Mesenchymal stem cell (in vitro differentiated cells and primary cell): ENCODE measurements at regions not wholly inside any gene's neighbourhood (a gene's known extent, or its start where the extent isn't known, plus 50 kb on each side); places are given as distances from the start of the nearest gene placed in this dataset.

Source experiments
- DNase-seq: peaks from one replicate; pipeline ENCODE4 v3.0.0-alpha.2; 2013
- H2AFZ ChIP-seq: one replicate; pipeline ENCODE4 v1.6.1; 2013; ENCODE audit warnings: low read depth, mild to moderate bottlenecking, control low read depth, inconsistent platforms, low read length, moderate library complexity
- H2AK5ac ChIP-seq: 2 replicates; pipeline ENCODE4 v1.6.1; 2013; ENCODE audit warnings: low read length, moderate library complexity, mild to moderate bottlenecking, inconsistent platforms; ENCODE audit not compliant: severe bottlenecking
- H2BK120ac ChIP-seq: one replicate; pipeline ENCODE4 v1.6.1; 2013; ENCODE audit warnings: low read depth, mild to moderate bottlenecking, inconsistent platforms, low read length, moderate library complexity
- H2BK12ac ChIP-seq, 2 experiments: one replicate each; pipeline ENCODE4 v1.6.1; 2013; ENCODE audit warnings: inconsistent platforms in 2 of 2, low read length in 2 of 2, mild to moderate bottlenecking in 2 of 2, moderate library complexity in 2 of 2, control low read depth in 1 of 2
- H2BK15ac ChIP-seq: one replicate; pipeline ENCODE4 v1.6.1; 2013; ENCODE audit warnings: mild to moderate bottlenecking, low read depth, inconsistent platforms; ENCODE audit not compliant: poor library complexity, severe bottlenecking
- H2BK5ac ChIP-seq: 2 replicates; pipeline ENCODE4 v1.6.1; 2013; ENCODE audit warnings: low read depth, mild to moderate bottlenecking, low read length, control low read depth, inconsistent platforms; ENCODE audit not compliant: poor library complexity, severe bottlenecking
- H3K14ac ChIP-seq, 2 experiments: one replicate each; pipeline ENCODE4 v1.6.1; 2013; ENCODE audit warnings: inconsistent platforms in 2 of 2, low read length in 2 of 2, control low read depth in 1 of 2, mild to moderate bottlenecking in 1 of 2, moderate library complexity in 1 of 2
- H3K18ac ChIP-seq, 2 experiments: one replicate each; pipeline ENCODE4 v1.6.1; 2013; ENCODE audit warnings: inconsistent platforms in 2 of 2, low read length in 2 of 2, control low read depth in 1 of 2, low read depth in 1 of 2, mild to moderate bottlenecking in 1 of 2
- H3K23ac ChIP-seq, 2 experiments: one replicate each; pipeline ENCODE4 v1.6.1; 2013; ENCODE audit warnings: inconsistent platforms in 2 of 2, low read length in 2 of 2, mild to moderate bottlenecking in 2 of 2, moderate library complexity in 2 of 2, control low read depth in 1 of 2
- H3K27ac ChIP-seq: 2 replicates; pipeline ENCODE4 v1.5.1; 2013; ENCODE audit warnings: mild to moderate bottlenecking, moderate library complexity, low read length, control low read depth, inconsistent platforms; ENCODE audit not compliant: poor library complexity, severe bottlenecking
- H3K27me3 ChIP-seq, 2 experiments: 2 replicates each; pipeline versions ENCODE4 v1.6.1 to v1.7.0; 2013; ENCODE audit warnings: low read length in 2 of 2, mild to moderate bottlenecking in 2 of 2, moderate library complexity in 2 of 2, control low read depth in 1 of 2, inconsistent platforms in 1 of 2; ENCODE audit not compliant: control insufficient read depth in 1 of 2, insufficient read depth in 1 of 2
- H3K36me3 ChIP-seq, 2 experiments: 2 replicates each; pipeline versions ENCODE4 v1.6.1 to v1.7.0; 2013; ENCODE audit warnings: low read length in 2 of 2, control low read depth in 1 of 2, inconsistent platforms in 1 of 2, low read depth in 1 of 2, mild to moderate bottlenecking in 1 of 2; ENCODE audit not compliant: insufficient read depth in 2 of 2, control insufficient read depth in 1 of 2
- H3K4ac ChIP-seq, 2 experiments: one replicate each; pipeline ENCODE4 v1.6.1; 2013; ENCODE audit warnings: inconsistent platforms in 2 of 2, low read length in 2 of 2, mild to moderate bottlenecking in 2 of 2, moderate library complexity in 2 of 2, control low read depth in 1 of 2, low read depth in 1 of 2
- H3K4me1 ChIP-seq: 2 replicates; pipeline ENCODE4 v1.6.1; 2013; ENCODE audit warnings: low read depth, low read length, control low read depth; ENCODE audit not compliant: control insufficient read depth, insufficient read depth
- H3K4me2 ChIP-seq: 2 replicates; pipeline ENCODE4 v1.6.1; 2013; ENCODE audit warnings: low read length, mild to moderate bottlenecking, inconsistent platforms; ENCODE audit not compliant: poor library complexity, severe bottlenecking
- H3K4me3 ChIP-seq, 2 experiments: 2 replicates each; pipeline versions ENCODE4 v1.5.1 to v1.7.0; 2013; ENCODE audit warnings: low read length in 2 of 2, mild to moderate bottlenecking in 2 of 2, control low read depth in 1 of 2, low read depth in 1 of 2; ENCODE audit not compliant: insufficient read depth in 1 of 2
- H3K79me1 ChIP-seq: replicated peaks from 2 replicates; pipeline ENCODE4 v1.6.1; 2013; ENCODE audit warnings: mild to moderate bottlenecking, control low read depth, low read length, inconsistent platforms; ENCODE audit not compliant: poor library complexity, severe bottlenecking
- H3K9ac ChIP-seq: 2 replicates; pipeline ENCODE4 v1.7.0; 2013; ENCODE audit warnings: mild to moderate bottlenecking, low read length, moderate library complexity
- H3K9me3 ChIP-seq: 2 replicates; pipeline ENCODE4 v1.7.0; 2013; ENCODE audit warnings: mild to moderate bottlenecking, low read length; ENCODE audit not compliant: control insufficient read depth
- H4K8ac ChIP-seq: one replicate; pipeline ENCODE4 v1.6.1; 2013; ENCODE audit warnings: inconsistent platforms, mild to moderate bottlenecking, low read length, moderate library complexity
- H4K91ac ChIP-seq: one replicate; pipeline ENCODE4 v1.6.1; 2013; ENCODE audit warnings: mild to moderate bottlenecking, low read length, inconsistent platforms
- WGBS: methylation state at CpG from one replicate; pipeline ENCODE4 v1.1.7; 2013; ENCODE audit warnings: mixed read lengths; 5-methylcytosine and 5-hydroxymethylcytosine counted together

DNA sequence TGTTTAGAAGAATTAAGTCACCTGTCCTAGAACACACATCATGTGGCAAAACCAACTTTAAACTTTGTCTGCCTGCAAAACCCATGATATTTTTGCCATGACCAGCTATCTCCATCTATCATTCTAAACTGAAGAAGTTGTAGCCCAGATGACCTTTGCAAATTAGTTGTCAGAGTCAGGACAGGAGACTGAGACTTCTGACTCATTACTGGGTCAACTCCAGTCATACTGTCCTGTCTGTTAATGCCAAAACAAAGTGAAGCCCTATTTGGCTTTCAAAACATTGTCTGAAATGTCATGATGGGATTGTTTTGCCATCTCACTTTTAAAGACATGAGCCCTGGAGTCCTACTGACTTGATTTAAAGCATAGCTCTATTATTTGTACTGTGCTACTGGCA, 365.7 kb upstream of the CPEB2 start:
- no peak overlapping the region for H2BK120ac ChIP-seq
- H3K4ac ChIP-seq: no peak overlapping the region
- H3K4me3 ChIP-seq: no peak overlapping the region
- no peak overlapping the region for H3K18ac ChIP-seq
- no peak for DNase-seq
- H3K79me1 ChIP-seq: no peaks in the 10 kb centered on the region
- H3K27me3 ChIP-seq: no peaks in the 10 kb centered on the region
- no peak overlapping the region for H3K9ac ChIP-seq
- H4K8ac ChIP-seq: no peak overlapping the region
- no peak overlapping the region for H3K27ac ChIP-seq
- no peak overlapping the region for H3K23ac ChIP-seq
- H3K4me1 ChIP-seq: no peaks in the 10 kb centered on the region
- H2BK15ac ChIP-seq: no peak overlapping the region
- H3K4me2 ChIP-seq: no peak overlapping the region
- H3K9me3 ChIP-seq: peaks cover 4% of the 10 kb centered on the region
- no peak overlapping the region for H2AFZ ChIP-seq
- no peak overlapping the region for H3K14ac ChIP-seq
- no peak overlapping the region for H2BK5ac ChIP-seq
- no peak overlapping the region for H2AK5ac ChIP-seq
- H2BK12ac ChIP-seq: no peak overlapping the region
- H4K91ac ChIP-seq: no peak overlapping the region
- H3K36me3 ChIP-seq: no peaks in the 10 kb centered on the region

- Histone ChIP-seq H3K4ac (no peak overlapping the region), H2BK12ac (no peak overlapping the region), H3K4me2 (no peak overlapping the region), H2BK5ac (no peak overlapping the region), H3K36me3 (no peaks in the 10 kb centered on the region), H3K9ac (no peak overlapping the region), H3K18ac (no peak overlapping the region), H2BK15ac (no peak overlapping the region), H3K4me1 (no peaks in the 10 kb centered on the region), H3K14ac (no peak overlapping the region), H3K27ac (no peak overlapping the region), H3K23ac (no peak overlapping the region), H2AFZ (no peak overlapping the region), H3K4me3 (no peak overlapping the region), H4K8ac (no peak overlapping the region), H3K27me3 (no peaks in the 10 kb centered on the region), H4K91ac (no peak overlapping the region), H3K9me3 (no peaks in the 10 kb centered on the region), H2AK5ac (no peak overlapping the region), H3K79me1 (no peaks in the 10 kb centered on the region), H2BK120ac (no peak overlapping the region)
- 40% methylated on average over 1 of the region's 1 CpG for WGBS
- no peak for DNase-seq
Measured at GRCh38 chr4:14640476-14640875, 361.8 kb upstream of the CPEB2 start.

DNA sequence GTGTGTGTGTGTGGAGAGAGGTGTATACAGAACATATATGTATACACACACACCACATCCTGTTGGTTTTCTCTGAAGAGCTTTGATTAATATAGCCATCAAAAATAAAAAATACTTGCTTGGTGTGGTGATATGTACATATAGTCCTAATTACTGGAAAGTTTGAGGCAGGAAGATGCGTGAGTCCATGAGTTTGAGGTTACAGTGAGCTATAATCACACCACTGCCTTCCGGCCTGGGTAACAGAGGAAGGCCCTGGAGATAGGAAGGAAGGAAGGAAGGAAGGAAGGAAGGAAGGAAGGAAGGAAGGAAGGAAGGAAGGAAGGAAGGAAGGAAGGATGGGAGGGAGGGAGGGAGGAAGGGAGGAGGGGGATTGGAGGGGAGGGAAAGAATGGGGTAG, 360.4 kb upstream of the CPEB2 start:
- Histone ChIP-seq H2BK5ac (no peak overlapping the region), H3K4me1 (no peaks in the 10 kb centered on the region), H3K27ac (no peak overlapping the region), H3K4me3 (no peak overlapping the region), H2BK12ac (no peak overlapping the region), H4K8ac (no peak overlapping the region), H3K4me2 (no peak overlapping the region), H2BK120ac (no peak overlapping the region), H3K23ac (no peak overlapping the region), H3K79me1 (no peaks in the 10 kb centered on the region), H3K18ac (no peak overlapping the region), H3K27me3 (no peaks in the 10 kb centered on the region), H2AK5ac (no peak overlapping the region), H3K36me3 (no peaks in the 10 kb centered on the region), H2BK15ac (no peak overlapping the region), H3K14ac (no peak overlapping the region), H4K91ac (no peak overlapping the region), H3K4ac (no peak overlapping the region), H2AFZ (no peak overlapping the region), H3K9me3 (no peaks in the 10 kb centered on the region), H3K9ac (no peak overlapping the region)
- no peak for DNase-seq
- WGBS: 97% methylated on average over 2 of the region's 2 CpGs

DNA sequence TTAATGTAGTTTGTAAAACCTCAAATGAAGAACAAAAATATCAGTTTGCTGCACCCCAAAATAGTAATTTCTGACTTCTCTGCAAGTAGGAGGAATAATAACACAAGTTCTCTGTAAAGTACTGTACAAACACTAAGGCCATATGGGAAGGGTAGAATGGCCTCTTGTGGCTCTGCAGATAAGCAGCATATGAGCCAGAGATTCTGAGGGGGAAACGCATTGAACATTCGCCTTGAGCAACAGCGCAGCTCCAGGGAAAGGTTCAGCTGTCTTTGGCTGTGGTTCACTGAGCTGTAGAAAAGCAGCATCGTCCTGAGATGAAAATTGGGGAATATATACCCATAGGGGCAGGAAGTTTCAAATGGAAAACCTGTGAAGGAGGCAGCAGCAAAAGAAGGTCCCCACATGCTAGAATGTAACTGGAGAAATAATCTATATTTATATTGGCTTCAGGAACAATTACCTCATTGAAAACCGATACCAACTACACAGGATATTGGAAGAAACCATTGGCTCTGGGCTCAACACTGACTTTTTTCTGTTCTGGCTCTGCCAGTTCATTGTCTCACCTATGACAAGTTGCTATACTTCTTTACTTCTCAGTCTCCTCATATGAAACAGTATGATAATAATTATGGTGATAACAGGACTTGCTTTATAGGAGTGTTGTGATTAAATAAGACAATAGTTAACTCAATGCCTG, 357.6 kb upstream of the CPEB2 start:
- WGBS: 75% methylated on average over 5 of the region's 5 CpGs
- H3K4me2 ChIP-seq: no peak overlapping the region

More for the DNA sequence above, 357.6 kb upstream of the CPEB2 start:
- no peaks in the 10 kb centered on the region for H3K9me3 ChIP-seq
- H2AK5ac ChIP-seq: no peak overlapping the region
- no peak overlapping the region for H3K14ac ChIP-seq
- H3K27me3 ChIP-seq: no peaks in the 10 kb centered on the region
- no peaks in the 10 kb centered on the region for H3K4me1 ChIP-seq
- no peaks in the 10 kb centered on the region for H3K79me1 ChIP-seq
- no peak overlapping the region for H2BK120ac ChIP-seq
- H2BK15ac ChIP-seq: no peak overlapping the region
- no peak overlapping the region for H3K4ac ChIP-seq
- no peak overlapping the region for H3K18ac ChIP-seq
- no peaks in the 10 kb centered on the region for H3K36me3 ChIP-seq
- H2BK12ac ChIP-seq: no peak overlapping the region
- no peak overlapping the region for H4K91ac ChIP-seq
- no peak overlapping the region for H4K8ac ChIP-seq
- H3K4me3 ChIP-seq: no peak overlapping the region
- H2BK5ac ChIP-seq: no peak overlapping the region
- H3K9ac ChIP-seq: no peak overlapping the region
- no peak overlapping the region for H3K27ac ChIP-seq
- H3K23ac ChIP-seq: no peak overlapping the region
- H2AFZ ChIP-seq: no peak overlapping the region
- no peak for DNase-seq
